GM18499 (cell line): ENCODE measurements at regions not wholly inside any gene's neighbourhood (a gene's known extent, or its start where the extent isn't known, plus 50 kb on each side); places are given as distances from the start of the nearest gene placed in this dataset.

ENCODE experiments used
- ATAC-seq: cut with Tn5 transposase; IDR thresholded peaks from one replicate; pipeline ENCODE4 v1.9.1; 2021; ENCODE audit warnings: moderate number of reproducible peaks; ENCODE audit not compliant: insufficient read depth, unreplicated experiment

- ATAC-seq: no peak
Observed at GRCh38 chr4:115723621-115724020, 610.2 kb upstream of the NDST4 start.

GRCh38 chr4:115720611-115721010 lies 607.2 kb upstream of the NDST4 start:
- no peak for ATAC-seq

DNA sequence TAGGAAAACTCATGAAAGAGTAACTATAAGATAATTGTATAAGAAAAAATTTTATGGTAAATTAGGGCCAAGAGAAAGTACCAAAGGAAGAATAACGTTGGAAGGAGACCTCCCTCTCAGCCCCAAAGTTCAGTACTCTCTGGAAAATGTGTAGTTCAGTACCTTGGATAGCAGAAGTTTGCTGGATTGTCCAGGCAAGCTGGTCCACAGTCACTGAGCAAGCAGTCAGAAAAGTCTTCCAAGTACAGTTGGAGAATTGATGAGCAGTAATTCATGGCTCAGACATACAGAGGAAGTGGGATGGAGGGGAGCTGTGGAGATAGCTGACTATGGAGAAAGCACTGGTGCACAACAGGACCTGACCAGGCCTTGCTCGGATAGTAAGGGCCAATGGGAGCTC lies 598.2 kb upstream of the NDST4 start:
- ATAC-seq: no peak

DNA sequence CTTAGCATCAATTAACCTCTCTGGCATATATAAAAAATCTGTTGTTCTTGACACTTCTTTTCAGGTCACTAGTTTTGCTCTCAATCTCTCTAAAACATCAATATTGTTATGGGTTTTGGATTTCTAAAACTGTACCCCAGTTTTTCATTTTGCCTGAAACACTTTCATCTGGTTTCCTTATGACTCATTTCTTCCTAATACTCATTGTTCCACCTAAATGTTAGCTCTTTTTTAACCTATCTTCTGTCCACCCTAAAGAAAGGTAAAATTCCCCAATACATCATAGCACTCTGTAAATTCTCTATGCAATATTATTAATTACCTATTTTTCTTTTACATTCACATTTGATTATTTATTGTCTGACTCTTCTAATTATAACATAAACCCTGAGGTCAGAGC lies 575.5 kb upstream of the NDST4 start:
- ATAC-seq: no peak

GRCh38 chr4:115687052-115687755 lies 573.8 kb upstream of the NDST4 start:
- ATAC-seq: no peak

DNA sequence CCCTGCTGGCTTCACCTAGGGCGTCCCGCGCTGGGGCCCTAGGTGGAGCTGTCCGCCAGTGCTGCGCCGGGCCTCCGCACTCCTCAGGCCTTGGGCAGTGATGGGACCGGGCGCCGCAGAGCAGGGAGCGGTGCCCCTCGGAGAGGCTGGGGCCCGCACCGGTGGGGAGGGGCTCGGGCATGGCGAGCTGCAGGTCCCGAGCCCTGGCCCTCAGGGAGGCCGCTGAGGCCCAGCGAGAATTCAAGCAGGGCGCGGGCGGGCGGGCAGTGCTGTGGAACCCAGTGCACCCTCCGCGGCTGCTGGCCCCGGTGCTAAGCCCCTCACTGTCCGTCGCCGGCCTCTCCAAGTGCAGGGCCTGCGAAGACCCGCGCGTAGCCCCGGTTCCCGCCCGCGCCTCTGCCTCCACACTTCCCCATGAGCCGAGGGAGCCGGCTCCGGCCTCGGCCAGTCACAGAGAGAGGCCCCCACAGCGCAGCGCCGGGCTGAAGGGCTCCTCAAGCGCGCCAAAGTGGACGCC lies 565.1 kb upstream of the NDST4 start:
- ATAC-seq: no peak

DNA sequence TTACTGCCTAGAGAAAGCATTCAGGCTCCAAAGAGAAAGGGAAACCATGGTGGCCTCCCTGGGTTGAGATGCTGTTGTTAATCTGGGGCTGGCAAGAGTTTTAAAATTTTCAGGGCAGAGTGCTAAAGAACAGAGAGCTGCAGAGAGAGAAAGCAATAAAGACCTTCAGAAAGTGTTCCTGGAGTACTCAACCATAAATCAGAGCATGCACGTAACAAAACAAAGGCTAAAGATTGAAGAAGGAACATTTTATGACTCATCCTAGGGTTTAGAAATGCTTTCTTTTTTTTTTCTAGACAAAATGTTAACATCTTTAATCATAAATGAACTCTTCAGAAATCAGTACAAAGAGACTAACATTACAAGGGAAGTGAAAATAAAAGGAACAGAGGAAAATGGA lies 562.3 kb upstream of the NDST4 start:
- no peak for ATAC-seq

GRCh38 chr4:115674485-115674884 lies 561.1 kb upstream of the NDST4 start:
- no peak for ATAC-seq

DNA sequence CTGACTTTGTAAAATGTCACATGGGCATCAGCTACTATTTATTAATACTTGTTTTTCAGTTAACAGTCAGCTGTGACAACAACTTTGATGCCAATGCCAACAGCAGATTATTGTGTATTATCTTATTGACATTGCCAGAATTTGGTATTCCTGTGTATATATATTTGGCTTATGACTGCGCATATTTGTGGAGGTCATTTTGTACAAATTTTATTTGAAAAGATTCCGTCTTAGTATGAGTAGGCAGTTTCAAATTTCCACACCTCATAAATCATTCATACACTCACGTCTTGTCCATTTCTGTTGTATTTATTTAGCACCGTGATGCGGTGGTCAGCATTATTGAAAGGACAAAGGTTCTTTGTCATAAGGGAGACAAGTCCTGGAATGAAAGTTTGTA lies 558.2 kb upstream of the NDST4 start:
- ATAC-seq: no peak

- no peak for ATAC-seq
Observed at GRCh38 chr4:115670930-115671329, 557.5 kb upstream of the NDST4 start.

GRCh38 chr4:115668396-115668795 lies 555.0 kb upstream of the NDST4 start:
- ATAC-seq: no peak

GRCh38 chr4:115664285-115664684 lies 550.9 kb upstream of the NDST4 start:
- no peak for ATAC-seq

- ATAC-seq: no peak
Observed at GRCh38 chr4:115660465-115660864, 547.0 kb upstream of the NDST4 start.

DNA sequence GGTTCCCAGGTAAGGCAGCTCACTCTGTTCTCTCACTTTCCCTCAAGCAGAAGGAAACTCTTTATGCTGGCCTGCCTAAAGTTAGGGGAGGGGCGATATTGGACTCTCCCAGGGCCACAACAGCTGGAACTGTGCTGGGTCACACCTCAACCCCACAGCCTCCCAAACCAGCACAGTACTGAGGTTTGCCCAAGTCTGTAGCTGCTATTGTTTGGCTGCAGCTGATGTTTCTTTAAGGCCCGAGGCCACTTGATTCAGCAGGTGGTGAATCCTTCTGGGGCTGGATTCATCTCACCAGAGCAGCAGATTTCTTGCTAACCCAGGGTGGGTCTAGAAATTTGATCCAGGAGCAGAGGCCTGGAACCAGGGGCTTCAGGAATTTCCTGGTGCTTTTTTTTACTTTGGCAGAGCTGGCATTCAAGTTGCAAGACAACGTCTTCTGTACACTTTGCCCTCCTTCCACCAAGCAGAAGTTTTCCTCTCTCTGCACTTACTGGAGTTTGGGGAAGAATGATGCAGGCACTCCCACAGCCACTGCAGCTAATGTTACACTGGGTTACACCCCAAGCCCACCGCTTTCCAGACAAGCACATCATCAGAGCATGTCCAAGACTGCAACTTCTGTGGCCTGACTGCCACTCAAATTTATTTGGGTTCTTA lies 544.7 kb upstream of the NDST4 start:
- ATAC-seq: no peak

- ATAC-seq: no peak
Observed at GRCh38 chr4:115655626-115656025, 542.2 kb upstream of the NDST4 start.

- ATAC-seq: no peak
Observed at GRCh38 chr4:115648786-115649185, 535.4 kb upstream of the NDST4 start.

GRCh38 chr4:115629270-115629669 lies 515.9 kb upstream of the NDST4 start:
- ATAC-seq: no peak

GRCh38 chr4:115609631-115610030 lies 496.2 kb upstream of the NDST4 start:
- no peak for ATAC-seq

DNA sequence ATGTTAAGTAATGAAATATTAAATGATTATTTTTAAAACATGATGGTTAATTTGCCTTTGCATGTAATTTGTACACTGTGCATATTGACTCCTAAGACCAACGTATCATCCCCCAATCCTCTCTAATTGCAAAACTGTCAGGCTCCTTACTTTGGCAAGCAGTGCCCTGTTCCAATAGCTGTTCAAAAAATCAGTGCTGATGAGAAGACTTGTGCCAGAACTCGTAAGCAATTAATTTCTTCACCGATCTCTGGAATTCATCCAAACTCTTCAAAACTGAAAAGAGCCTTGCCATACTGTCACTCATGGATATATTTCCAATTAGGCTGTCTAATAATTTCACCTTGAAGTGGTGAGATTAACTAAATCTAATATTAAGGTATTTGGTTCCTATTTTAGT lies 493.9 kb upstream of the NDST4 start:
- no peak for ATAC-seq

- no peak for ATAC-seq
Observed at GRCh38 chr4:115596265-115597001, 483.0 kb upstream of the NDST4 start.

DNA sequence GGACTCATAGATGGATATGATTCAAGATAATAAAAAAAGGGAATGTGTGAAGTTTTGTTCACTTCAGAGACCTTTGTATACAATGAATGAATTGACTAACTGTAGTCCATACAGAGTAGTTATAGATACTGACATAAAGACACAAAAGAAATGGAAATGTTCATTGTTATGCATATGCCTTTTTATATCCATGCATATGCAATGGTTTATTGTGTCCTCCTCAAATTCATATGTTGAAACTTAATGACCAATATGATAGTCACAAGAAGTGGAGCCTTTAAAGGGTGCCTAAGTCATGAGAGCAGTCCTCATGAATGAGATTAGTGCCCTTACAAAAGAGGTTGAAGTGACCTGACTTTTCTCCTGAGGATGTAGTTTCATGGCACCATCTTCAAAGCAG lies 467.5 kb upstream of the NDST4 start:
- ATAC-seq: no peak
